IMR-90 (cell line): ENCODE measurements at regions not wholly inside any gene's neighbourhood (a gene's known extent, or its start where the extent isn't known, plus 50 kb on each side); places are given as distances from the start of the nearest gene placed in this dataset.

ENCODE experiments used
- BHLHE40 ChIP-seq: fragments of 150-350 bp; IDR thresholded peaks from 2 replicates; pipeline ENCODE4 v1.6.1; 2016; ENCODE audit warnings: mild to moderate bottlenecking, low read depth, low read length
- CEBPB ChIP-seq: IDR thresholded peaks from 2 replicates; pipeline ENCODE4 v1.6.1; 2012; ENCODE audit warnings: low read depth, low read length, improper control_type of control experiment
- MAFK ChIP-seq: IDR thresholded peaks from 2 replicates; pipeline ENCODE4 v1.6.1; 2012; ENCODE audit warnings: low read depth, low read length, improper control_type of control experiment
- POLR2A ChIP-seq: IDR thresholded peaks from 2 replicates; pipeline ENCODE4 v1.6.1; 2012; ENCODE audit warnings: mild to moderate bottlenecking, low read depth, low read length
- TF ChIP-seq, protein P1 (sequence below): conservative IDR thresholded peaks from 2 replicates; pipeline ENCODE4 v1.5.1; 2012; ENCODE audit warnings: mild to moderate bottlenecking, low read depth, low read length, improper control_type of control experiment

DNA sequence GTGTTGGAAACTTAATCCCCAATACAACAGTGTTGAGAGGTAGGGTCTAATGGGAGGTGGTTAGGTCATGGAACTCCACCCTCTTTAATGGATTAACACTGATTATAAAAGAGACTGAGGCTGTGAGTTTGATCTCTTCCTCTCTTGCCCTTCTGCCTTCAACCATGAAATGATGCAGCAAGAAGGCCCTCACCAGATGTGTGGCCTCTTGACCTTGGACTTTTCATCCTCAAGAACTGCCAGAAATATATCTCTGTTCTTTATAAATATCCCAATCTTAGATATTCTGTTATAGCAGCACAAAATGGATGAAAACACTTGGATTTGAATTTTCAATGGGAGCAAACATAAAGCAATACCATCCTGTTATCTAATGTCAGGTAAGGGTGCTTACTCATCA is 67.6 kb downstream of the NMUR2 start:
- TF ChIP-seq, protein P1, sequence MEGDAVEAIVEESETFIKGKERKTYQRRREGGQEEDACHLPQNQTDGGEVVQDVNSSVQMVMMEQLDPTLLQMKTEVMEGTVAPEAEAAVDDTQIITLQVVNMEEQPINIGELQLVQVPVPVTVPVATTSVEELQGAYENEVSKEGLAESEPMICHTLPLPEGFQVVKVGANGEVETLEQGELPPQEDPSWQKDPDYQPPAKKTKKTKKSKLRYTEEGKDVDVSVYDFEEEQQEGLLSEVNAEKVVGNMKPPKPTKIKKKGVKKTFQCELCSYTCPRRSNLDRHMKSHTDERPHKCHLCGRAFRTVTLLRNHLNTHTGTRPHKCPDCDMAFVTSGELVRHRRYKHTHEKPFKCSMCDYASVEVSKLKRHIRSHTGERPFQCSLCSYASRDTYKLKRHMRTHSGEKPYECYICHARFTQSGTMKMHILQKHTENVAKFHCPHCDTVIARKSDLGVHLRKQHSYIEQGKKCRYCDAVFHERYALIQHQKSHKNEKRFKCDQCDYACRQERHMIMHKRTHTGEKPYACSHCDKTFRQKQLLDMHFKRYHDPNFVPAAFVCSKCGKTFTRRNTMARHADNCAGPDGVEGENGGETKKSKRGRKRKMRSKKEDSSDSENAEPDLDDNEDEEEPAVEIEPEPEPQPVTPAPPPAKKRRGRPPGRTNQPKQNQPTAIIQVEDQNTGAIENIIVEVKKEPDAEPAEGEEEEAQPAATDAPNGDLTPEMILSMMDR, result no peak
- TF ChIP-seq MAFK (no peak), CEBPB (no peak), BHLHE40 (no peak), POLR2A (no peak)
